Activated CD4-positive, alpha-beta T cell treated with anti-CD3 and anti-CD28 coated beads, Interleukin-2, amount 50 U/mL, for 1 hour (primary cell): ENCODE measurements at regions not wholly inside any gene's neighbourhood (a gene's known extent, or its start where the extent isn't known, plus 50 kb on each side); places are given as distances from the start of the nearest gene placed in this dataset.

ENCODE experiments used
- DNase-seq: peaks from one replicate; pipeline ENCODE4 v3.0.0-alpha.2; 2020

DNA sequence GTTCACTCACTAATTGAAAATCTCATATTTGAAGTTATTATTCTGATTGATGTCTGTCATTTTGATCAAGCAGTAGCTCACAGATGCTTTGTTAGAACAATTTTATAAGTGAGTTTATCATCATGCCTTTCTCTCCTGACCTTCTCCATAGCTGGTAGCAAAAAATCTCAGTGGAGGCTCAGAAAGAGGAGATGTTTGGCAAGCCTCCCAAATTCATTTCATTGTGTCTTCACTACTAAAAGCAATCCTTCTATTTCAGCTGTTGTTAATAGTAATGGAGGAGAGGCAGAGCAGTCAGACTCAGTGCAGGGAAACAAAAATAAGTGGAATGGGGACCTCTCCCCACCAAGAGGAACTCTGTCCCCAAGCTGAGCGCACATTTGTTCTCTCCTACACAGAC is 2127.8 kb upstream of the CELF4 start:
- DNase-seq, result no peak

DNA sequence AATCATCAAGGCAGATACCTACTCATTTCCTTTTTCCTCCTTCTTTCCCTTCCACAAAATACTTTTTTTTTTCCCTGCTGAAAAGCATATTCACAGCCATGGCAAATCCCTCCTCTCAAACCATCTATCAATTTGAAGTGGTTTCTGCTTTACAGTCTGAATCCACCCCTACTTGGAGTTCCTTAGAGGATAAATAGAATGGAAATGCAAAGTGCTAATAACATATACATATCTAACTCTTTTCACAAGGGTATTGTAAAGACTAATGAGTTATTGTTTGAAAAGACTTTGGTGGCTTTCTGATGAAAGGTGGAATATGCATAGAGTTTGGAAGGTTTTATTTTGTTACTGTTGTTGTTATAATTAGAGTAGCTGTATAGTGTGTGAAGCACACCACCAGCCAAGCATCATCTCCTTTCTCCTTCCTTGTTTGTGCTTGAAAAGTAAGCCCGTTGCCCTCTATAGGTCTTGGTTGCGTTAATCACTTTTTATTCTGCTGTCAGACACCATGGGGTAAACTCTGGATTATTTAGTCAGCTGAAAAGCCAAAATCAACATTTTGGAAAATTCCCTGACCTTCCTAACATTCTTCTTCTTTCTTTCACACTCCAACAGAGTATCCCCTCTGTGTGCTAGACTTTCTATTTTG is 2126.9 kb upstream of the CELF4 start:
- no peak for DNase-seq

DNA sequence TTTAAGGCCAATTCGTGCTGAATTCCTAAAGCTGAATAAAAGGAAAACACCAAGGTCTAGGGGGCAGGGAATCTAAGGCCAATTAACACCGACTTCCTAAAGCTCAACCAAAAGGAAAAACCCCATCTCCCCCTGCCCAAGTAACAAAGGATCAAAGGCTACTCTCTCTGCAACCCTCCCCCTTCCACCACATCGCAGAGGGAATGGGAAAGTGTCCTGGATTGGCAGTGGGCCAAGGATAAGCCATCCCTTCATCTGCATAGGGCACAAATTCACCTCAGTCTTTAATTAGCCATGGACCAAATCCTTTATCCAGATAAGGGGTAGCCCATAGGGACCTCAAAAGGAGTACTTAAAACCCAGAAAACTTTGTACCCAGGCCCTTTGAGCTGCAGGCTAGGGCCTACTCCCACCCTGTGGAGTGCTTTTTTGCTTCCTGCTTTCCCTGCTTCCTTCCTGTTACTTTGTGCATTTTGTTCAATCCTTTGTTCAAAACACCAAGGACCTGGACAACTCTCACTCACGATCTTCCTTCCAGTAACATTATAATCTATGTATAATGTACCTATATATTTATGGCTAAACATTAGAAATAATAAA is 2119.8 kb upstream of the CELF4 start:
- no peak for DNase-seq

DNA sequence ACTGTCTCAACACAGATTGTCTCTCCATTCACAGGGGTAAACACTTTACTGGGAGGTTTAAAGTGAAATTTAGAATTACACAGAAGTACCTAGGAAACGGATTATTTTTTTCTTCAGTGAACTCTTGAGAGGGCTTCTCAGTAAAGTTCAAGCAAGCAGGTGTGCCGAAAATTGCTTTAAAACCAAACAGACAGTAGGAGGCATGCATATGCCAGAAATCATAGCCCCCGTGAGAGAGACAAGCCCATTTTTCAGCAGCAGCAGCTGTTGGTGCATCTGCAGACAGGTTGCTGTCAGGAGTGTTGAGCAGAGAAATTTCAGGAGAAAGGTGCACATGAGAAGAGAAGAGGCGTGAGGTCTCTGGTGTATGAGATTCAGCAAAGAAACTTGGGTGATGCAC is 2115.5 kb upstream of the CELF4 start:
- DNase-seq, result no peak

DNA sequence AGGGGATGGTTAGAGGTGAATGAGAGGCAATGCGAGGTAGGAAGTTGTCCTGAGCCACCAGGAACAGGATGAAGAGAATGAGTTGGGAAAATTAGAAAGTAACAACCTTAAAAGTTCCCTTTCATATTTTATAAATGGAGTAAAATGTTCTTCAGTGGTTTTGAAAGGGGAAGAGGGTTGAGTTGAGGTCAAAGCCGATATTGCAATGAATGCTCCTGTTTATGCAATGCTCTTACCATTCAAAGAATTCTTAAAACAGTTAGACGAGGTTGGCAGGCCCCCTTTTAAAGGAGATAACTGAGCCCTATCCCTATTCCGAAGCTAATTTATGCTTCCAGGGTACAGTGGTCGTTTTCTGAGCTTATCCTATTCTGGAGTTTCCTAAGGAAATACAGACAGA is 2110.3 kb upstream of the CELF4 start:
- no peak for DNase-seq

DNA sequence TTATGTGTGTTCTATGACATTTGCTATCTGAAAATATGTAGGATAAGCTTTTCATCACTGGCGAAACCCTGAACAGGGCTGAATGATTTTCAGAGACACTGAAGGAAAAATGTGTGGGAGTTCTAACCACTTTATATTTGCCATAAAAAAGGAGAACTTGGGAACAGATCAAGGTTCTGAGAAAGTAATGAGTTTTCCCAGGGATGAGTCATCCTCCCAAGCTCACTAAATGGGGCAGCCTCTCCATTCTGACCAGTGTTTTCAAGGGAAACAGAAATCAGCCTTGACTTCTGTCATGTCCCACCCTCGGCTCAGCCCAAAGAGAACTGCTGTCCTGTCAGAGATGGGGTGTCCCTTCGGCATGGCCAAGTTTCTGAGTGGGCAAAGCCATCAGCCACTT is 2109.8 kb upstream of the CELF4 start:
- DNase-seq, result no peak

DNA sequence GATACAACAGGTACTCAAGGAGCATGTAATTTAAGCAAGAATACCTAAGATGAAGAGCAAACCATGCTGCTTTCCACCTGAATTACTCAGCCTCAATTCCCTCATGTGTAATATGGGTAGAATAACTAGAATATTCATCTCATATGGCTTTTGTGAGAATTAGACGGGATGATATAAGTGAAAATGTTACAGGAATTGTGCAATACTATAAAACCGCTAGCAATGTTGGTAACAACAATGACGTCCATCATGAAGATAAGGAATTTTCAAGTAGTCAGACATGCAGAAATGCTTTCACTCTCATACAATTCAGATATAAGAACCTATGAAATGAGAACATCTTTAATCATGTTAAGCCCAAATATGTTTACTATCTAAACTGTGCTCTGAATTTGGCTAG is 2106.6 kb upstream of the CELF4 start:
- no peak for DNase-seq

DNA sequence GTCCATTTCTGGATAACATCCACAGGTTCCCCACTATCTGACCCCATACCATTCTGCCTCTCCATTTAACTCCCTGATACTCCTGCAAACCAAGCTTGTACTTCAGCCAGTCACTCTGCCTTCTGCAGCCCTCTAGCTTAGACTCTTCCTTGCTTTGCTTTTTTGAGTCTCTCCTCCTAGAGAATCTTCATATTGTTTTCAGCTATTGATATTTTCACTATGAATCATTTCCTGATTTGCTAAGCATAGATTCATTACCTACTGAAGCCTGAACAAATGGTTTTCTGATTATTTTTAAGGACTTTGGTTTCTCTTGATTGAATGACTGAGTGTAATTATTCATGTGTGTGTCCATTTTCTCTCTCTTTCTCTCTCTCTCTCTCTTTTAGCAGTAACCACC is 2102.3 kb upstream of the CELF4 start:
- no peak for DNase-seq

DNA sequence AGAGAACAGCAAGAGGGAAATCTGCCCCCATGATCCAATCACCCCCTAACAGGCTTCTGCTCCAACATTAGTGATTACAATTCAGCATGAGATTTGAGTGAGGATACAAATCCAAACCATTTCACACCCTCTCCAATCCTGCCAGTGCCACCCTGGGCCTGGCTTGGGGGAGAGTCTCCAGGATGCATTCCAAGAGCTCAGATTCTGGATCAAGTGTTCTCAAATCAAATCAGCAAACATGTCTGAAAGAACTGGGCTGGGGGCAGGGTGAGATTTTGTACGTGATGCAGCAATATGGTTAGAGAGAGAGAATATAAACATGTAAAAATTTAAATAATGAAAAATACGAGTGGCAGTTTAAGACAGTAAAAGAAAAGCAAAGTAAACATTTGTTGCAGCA is 2100.9 kb upstream of the CELF4 start:
- DNase-seq, result no peak

DNA sequence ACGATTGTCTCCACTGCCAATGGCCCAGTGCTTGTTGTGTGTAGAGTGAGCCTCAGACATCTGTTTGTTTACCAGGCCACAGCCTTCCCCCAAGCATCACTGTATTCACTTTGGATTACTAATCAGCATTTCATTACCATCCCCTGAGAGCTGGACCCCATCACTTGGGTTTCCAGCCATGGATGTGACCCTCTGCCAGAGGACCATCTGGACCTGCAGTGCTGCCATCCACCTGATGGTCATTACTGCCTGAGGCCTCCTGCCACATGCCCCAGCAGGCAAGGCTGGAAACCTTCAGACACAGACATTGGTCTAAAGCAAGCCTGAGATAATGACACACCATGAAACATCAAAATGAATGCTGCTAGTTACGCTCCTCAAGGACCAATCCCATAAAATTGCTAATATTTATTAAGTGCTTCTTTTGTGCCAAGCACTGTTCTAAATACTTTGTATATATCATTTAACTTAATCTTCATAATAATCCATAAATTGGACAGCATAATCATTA is 2096.3 kb upstream of the CELF4 start:
- DNase-seq, result no peak

DNA sequence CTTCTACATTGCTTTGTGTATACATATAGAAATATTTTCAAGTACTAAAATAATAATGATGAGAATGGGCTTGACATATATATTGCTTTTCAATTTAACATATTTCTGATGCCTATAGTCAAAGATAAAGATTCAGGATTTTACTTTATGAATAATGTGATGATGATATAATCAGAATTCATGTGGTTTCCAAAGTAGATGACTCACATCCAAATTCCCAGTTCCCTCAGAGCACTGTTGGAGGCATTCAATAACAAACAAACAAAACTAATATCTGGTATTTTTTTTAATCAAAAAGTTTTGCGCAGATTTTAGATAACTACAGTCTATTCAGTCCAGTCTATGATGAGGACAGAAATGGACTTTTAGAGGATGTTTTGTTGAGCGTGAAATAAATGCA is 2094.5 kb upstream of the CELF4 start:
- DNase-seq, result no peak

DNA sequence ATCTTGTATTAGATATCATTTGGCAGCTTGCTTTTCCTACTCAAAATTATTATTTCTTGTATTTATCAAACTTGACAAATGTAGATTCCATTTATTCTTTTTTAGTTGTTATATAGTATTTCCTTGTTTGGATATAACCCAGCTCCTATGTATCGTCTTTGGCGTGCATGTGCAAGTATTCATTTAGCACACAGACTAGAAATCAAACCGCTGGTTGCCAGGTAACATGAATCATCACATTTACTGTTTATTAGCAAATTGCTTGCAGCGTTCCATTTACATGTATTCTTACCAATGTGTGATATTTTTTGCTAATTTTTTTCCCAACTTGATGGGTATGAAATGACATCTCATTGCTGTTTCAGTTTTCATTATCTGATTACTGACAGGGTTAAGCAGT is 2089.7 kb upstream of the CELF4 start:
- no peak for DNase-seq

DNA sequence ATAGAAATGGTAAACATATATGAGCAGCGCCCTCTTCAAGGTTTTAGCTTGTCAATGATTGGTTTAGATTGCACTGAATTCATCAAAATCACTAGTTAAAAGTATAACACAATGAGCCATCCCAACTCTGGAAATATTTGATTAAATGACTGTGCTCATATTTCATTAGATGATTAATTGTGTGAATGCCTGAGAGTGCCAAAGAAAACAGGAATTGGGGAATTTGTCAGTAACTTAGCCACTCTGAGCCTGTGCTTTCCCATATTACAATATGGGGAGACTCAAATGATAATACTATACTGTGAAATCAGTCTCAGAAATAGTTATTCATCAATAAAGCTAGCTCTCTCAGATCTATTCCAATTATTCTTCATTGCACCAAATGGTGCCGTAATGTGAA is 2087.6 kb upstream of the CELF4 start:
- DNase-seq, result no peak

DNA sequence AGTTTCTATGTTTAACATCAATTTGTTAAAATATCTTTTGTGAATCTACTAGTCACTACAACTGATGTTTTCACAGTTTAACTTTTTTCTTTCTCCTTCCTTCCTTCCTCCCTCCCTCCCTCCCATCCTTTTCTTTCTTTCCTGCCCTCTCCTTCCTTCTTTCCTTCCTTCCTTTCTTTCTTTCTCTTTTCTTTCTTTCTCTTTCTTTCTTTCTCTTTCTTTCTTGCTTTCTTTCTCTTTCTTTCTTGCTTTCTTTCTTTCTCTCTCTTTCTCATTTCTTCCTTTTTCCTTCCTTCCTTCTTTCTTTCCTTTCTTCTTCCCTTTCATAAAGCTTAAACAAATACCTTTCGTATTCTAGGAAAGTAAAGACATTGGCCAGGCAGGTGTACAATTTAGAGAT is 2083.0 kb upstream of the CELF4 start:
- no peak for DNase-seq

DNA sequence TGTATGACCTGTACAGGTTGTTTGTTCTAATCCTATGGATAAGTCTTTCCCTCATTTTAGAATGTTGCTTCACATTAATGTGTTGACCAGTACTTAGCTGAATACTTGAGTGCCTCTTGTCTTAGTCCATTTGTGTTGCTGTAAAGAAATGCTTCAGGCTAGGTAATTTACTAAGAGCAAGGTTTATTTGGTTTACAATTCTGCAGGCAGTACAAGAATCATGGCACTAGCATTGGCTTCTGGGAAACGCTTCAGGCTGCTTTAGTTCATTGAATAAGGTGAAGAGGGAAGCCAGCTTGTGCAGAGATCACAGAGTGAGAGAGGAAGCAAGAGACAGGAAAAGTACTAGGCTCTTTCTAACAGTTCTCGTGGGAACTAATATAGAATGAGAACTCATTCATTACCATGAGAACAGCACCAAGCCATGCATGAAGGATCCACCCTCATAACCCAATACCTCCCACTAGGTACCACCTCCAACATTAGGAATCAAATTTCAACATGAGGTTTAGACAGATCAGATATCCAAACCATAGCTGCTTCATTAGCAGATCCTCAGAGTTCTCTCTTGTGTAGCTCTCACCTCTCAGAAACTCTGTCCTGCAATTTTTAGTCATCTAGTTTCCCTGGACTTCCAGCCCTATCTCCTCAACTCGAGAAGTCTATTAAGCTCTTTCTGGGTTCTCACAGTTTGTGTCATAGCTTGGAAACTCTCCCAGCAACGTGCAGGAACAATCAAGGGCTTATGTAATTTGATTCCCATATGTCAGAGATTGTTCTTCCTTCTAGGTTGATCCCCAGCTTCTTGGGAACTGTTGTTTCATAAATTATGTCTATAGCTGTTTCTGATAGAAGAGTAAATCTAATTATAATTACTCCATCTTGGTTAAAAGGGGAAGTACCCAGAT is 2082.3 kb upstream of the CELF4 start:
- DNase-seq, result no peak

DNA sequence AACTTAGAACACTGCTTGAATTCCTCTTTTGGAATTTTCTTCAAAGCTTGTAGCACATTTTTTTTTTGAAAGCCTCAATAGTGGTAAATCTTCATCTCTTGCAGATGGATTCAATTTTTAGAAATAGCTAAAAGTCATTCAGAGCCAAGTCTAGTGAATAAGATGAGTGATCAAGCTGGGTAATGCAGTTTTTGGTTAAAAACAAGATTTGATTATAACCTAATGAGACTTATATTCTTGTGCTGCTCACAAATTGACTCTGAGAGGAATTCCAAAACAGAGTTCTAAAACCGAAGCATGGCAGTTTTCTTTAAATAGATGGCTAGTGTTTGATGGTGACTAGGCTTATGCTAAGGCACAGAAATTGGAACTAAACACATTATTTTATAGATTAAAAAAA is 2072.6 kb upstream of the CELF4 start:
- no peak for DNase-seq

DNA sequence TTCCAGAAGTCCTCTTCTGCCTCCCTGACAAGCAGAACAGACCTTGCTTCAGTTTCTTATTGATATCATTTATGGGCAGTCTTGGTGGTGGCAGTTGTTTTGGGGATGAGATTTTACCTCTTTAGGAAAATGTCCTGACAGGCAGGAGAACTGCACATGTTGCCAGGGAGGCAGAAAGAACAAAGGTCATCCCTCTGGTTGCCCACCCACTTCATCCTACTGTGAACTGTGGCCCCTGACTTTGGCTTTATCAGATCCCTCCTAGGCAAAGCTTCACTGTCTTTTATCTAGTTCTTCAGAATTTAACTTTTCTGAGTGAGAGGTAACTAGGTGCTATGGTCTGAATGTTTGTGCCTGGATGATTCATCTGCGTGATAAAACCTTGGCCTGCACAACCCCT is 2071.3 kb upstream of the CELF4 start:
- DNase-seq, result no peak

DNA sequence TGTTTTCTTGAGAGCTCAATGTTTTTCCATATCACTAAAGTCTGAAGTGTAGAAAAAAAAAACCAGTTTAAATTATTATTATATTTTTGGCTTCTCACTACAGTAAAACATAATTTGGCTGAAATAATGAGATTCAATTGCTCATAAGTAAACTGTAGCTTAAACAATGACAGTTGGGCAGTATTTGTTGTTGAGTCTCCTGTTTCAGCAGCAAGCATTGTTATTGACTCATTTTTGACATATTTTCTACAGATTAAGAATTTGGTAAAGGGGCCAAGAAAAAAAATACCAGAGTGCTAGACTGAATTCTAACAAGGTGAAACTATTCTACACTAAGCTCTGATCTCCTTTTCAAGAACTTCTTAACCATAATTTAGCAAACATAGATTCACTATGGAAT is 2070.4 kb upstream of the CELF4 start:
- no peak for DNase-seq

DNA sequence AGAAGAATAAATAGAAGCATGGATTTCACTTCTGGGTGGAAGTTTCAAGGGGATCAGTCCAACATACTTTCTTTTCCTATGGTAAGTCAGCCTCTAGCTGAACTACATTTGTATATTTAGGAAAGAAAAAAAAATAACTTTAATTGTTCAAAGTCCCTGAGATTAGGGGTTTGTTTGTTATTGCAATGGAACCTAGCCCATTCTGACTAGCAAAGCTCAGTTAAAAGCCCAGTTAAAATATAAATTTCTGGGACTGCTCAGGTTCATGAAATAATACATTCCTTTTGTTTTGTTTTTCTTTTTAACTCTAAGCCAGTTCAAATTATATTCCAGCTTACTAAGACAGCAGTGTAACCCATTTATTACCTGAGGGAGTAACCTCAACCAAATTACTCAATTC is 2069.6 kb upstream of the CELF4 start:
- DNase-seq, result no peak

DNA sequence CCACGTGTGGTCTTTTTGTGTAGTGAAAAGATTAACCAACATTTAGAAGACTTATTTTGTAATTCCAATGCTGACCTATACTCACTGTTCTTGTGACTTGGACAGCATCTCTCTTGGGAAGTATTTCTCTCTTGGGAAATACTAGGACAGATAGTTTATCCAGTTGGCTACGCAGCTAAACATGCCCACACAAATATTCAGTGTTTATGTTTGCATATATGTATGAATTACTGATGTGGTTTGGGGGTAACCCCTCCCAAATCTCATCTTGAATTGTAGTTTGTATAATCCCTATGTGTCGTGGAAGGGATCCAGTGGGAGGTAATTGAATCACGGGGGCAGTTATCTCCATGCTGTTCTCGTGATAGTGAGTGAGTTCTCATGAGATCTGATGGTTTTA is 2062.3 kb upstream of the CELF4 start:
- DNase-seq, result no peak

DNA sequence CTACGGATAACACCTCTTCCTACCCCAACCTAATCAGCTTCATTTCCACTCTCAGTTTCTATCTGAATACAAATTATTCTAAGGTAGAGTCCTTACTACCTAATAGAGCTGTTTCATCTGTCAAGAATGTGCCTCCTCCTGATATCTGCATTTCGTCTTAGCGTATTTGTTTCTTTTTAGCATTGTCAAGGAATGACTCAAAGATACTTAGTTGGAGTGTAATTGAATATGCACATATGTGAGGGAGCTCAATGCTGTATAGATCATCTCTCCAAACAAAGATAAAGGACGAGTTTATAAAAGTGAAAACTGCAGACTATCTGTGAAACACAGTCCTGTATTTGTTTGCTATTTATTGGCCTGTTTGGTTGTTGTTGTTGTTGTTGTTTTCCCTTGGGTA is 2059.4 kb upstream of the CELF4 start:
- no peak for DNase-seq

DNA sequence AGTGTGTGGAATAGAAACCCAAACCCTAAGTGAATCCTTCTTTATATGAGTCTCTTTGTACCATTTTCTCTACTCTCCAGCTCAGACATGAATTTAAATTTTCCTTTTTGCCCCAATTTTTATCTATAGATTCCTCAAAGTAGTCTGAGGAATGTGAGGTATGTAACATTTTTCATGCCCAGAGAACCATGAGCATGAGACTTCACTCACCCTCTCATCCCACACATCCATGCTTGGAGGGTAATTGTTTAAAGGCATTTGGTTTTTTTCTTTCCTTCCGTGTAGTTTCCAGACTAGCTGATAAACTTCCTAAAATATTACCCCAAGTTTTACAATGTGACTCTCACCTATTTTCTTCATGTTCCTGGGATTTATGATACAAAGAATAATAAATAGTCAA is 2056.8 kb upstream of the CELF4 start:
- DNase-seq, result no peak

DNA sequence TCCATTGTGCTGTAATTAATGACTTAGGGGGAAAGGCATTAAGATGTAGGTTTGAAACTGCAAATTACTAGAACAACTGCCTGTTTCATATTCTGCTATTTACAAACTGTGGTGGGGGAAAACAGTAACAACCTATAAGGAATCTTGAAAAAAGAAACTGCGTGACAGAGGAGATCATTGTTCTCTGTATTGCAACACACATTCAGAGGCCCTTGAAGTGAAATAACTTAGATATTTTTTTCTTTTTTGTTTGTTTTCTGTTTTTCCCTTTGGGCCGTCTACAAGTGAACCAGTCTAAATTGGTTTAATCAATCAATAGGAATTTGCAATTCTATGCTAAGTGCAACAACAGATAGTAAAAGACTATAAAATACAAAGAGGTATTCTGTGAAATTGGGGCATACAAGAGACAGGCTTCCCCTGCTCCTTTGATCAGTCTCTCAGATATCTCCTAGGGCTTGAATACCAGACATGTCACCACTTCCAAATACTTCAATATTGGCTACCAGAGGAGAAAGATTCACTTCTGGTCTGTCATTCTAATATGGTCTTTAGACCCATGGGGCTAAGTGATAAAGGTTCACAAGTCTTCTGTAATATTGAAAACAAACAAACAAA is 2055.1 kb upstream of the CELF4 start:
- no peak for DNase-seq
